GM12872 (cell line): ENCODE measurements at regions not wholly inside any gene's neighbourhood (a gene's known extent, or its start where the extent isn't known, plus 50 kb on each side); places are given as distances from the start of the nearest gene placed in this dataset.

ENCODE experiments used
- CTCF ChIP-seq: IDR thresholded peaks from 3 replicates; pipeline ENCODE4 v1.5.1; 2011; ENCODE audit warnings: low read depth, mild to moderate bottlenecking, low read length, moderate library complexity; ENCODE audit not compliant: insufficient read depth

- no peak for TF ChIP-seq CTCF
Observed at GRCh38 chr6:85343428-85343827, 106.5 kb upstream of the NT5E start.

- TF ChIP-seq CTCF, result no peak
Observed at GRCh38 chr6:85329196-85329595, 120.7 kb upstream of the NT5E start.

DNA sequence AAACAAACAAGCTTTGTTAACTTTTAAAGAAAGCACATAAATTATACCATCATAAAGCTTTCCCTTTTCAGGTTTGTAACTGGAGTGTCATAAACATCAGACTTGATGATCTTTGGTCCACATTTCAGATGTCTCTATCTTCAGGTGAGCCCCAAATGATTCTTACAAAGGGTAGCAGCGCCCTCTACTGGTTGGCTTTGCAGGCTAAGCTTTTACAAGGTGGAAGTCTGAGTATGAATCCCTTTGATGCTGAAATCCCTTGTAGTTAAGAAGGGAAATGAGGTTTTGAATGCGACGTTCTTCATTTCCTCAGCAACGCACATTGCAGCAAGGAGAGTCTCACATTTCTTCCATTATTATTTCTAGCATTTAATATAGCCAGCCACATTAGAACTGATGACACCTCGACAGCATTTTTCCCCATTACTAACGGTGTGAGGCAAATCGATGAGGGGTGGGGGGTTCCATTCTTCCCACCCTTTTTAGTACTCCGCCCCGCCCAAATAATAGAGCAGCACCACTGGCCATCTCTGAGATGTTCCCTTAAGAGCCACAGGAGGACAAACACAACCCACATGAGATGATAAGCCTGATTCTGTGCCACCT is 126.3 kb upstream of the NT5E start:
- TF ChIP-seq CTCF, result peak; percentile 83

- TF ChIP-seq CTCF, result no peak
Observed at GRCh38 chr6:85322446-85323105, 127.3 kb upstream of the NT5E start.

DNA sequence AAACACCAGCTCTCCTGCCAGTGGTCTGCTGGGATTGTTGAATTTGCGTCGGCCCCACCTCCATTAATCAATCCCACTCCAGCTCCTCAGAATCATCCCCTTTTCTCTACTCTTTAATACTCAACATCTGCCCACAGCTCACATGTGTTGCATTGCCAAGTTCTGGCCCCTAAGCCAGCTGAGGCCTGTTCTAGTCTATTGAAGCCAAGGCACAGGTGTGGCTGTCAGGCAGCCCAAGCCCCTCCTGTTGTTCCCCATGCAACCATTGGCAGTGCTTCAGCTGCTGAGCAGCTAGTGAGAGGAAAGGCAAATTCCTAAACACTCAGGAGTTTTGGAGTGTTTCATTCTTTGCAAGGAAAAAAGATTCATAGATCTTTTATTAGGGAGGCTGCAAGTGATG is 128.0 kb upstream of the NT5E start:
- TF ChIP-seq CTCF, result no peak

- TF ChIP-seq CTCF, result no peak
Observed at GRCh38 chr6:85314586-85314985, 135.3 kb upstream of the NT5E start.

- no peak for TF ChIP-seq CTCF
Observed at GRCh38 chr6:85300581-85300980, 149.3 kb upstream of the NT5E start.
